Stomach (tissue), 4 donors: ENCODE measurements at regions not wholly inside any gene's neighbourhood (a gene's known extent, or its start where the extent isn't known, plus 50 kb on each side); places are given as distances from the start of the nearest gene placed in this dataset.

ENCODE experiments used
- CTCF ChIP-seq, 7 experiments: fragments of 450-650 bp in 4 of 7; fragments of 200-600 bp in 3 of 7; sonication (generic) in 3 of 7; IDR thresholded peaks; one replicate each; pipeline ENCODE4 v1.5.1; 2016 to 2019; ENCODE audit warnings: antibody characterized with exemption in 7 of 7, control low read depth in 2 of 7, mild to moderate bottlenecking in 1 of 7
- EP300 ChIP-seq: sonication (generic); formaldehyde crosslinking; IDR thresholded peaks from one replicate; pipeline ENCODE4 v1.6.1; 2017; ENCODE audit warnings: antibody characterized with exemption
- POLR2A ChIP-seq, 4 donors: fragments of 450-650 bp; IDR thresholded peaks; one replicate each; pipeline ENCODE4 v1.6.1; 2016; ENCODE audit warnings: antibody characterized with exemption in 4 of 4, control low read depth in 2 of 4, mild to moderate bottlenecking in 1 of 4, moderate library complexity in 1 of 4
- POLR2AphosphoS5 ChIP-seq, 3 donors: sonication (generic); formaldehyde crosslinking; IDR thresholded peaks; one replicate each; pipeline ENCODE4 v1.6.1; 2016; ENCODE audit warnings: antibody characterized with exemption in 3 of 3

GRCh38 chr3:25212736-25213135, 215.3 kb upstream of the RARB start:
- TF ChIP-seq POLR2A (IDR thresholded peaks at IDR 0.05) = no peak
- no peak for TF ChIP-seq EP300
- TF ChIP-seq POLR2AphosphoS5 (IDR thresholded peaks at IDR 0.05) = no peak
- TF ChIP-seq CTCF (IDR thresholded peaks at IDR 0.05) = no peak
